ENCODE measurements at regions not wholly inside any gene's neighbourhood (a gene's known extent, or its start where the extent isn't known, plus 50 kb on each side); places are given as distances from the start of the nearest gene placed in this dataset.

DNA sequence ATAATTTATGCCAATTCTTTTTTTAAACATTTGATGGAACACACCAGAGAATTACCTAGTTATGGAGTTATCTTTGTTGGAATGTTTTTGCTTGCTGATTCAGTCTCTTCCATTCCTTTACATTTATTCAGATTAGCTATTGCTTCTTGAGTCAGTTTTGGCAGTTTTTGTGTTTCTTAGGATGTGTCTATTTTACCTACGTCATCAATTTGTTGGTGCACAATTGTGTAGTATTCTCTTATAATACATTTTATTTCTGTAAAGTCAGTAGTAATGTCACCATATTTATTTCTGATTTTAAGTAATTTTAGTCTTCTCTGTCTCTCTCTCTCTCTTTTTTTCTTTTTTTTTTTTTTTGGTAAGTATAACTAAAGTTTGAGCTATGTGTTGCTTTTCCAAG lies 929.5 kb upstream of the RAG2 start:
- TF ChIP-seq, protein P1, sequence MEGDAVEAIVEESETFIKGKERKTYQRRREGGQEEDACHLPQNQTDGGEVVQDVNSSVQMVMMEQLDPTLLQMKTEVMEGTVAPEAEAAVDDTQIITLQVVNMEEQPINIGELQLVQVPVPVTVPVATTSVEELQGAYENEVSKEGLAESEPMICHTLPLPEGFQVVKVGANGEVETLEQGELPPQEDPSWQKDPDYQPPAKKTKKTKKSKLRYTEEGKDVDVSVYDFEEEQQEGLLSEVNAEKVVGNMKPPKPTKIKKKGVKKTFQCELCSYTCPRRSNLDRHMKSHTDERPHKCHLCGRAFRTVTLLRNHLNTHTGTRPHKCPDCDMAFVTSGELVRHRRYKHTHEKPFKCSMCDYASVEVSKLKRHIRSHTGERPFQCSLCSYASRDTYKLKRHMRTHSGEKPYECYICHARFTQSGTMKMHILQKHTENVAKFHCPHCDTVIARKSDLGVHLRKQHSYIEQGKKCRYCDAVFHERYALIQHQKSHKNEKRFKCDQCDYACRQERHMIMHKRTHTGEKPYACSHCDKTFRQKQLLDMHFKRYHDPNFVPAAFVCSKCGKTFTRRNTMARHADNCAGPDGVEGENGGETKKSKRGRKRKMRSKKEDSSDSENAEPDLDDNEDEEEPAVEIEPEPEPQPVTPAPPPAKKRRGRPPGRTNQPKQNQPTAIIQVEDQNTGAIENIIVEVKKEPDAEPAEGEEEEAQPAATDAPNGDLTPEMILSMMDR (IDR thresholded peaks at IDR 0.05; ENCODE audit: low read depth, low read length): no peak
- Histone ChIP-seq H3K4me3 (no peak overlapping the region), H3K36me3 (no peaks in the 10 kb centered on the region), H3K9me3 (ENCODE audit: low read depth) (no peaks in the 10 kb centered on the region), H3K4me1 (ENCODE audit: low read depth) (no peaks in the 10 kb centered on the region), H3K27me3 (no peaks in the 10 kb centered on the region), H3K27ac (no peak overlapping the region)
- DNase-seq (ENCODE audit: low read depth in 1 of 2, low spot score in 1 of 2): no peak

DNA sequence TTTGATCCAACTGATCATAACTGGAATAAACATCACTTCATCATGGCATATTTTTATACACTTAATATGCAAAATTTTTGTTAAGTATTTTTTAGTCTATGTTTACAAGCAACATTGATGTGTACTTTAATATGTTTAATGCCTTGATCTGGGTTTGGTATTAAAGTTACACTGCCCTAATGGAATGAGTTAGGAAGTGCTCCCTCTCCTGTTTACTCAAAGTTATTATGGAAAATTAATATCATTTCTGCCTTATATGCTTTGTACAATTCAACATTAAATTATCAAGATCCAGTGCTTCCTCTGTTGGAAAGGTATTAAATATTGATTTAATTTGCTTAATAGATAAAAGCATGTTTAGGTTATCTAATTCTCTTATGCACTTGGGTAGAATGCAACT lies 927.3 kb upstream of the RAG2 start:
- DNase-seq (ENCODE audit: low read depth in 1 of 2, low spot score in 1 of 2): peak in 1 of 2 donors; percentile 36
- TF ChIP-seq, protein P1 (IDR thresholded peaks at IDR 0.05; ENCODE audit: low read depth, low read length): peak; percentile 40
- no peaks in the 10 kb centered on the region for H3K27me3 ChIP-seq
- no peak overlapping the region for H3K27ac ChIP-seq
- H3K9me3 ChIP-seq (ENCODE audit: low read depth): no peaks in the 10 kb centered on the region
- no peak overlapping the region for H3K4me3 ChIP-seq
- no peaks in the 10 kb centered on the region for H3K36me3 ChIP-seq
- no peaks in the 10 kb centered on the region for H3K4me1 ChIP-seq (ENCODE audit: low read depth)

DNA sequence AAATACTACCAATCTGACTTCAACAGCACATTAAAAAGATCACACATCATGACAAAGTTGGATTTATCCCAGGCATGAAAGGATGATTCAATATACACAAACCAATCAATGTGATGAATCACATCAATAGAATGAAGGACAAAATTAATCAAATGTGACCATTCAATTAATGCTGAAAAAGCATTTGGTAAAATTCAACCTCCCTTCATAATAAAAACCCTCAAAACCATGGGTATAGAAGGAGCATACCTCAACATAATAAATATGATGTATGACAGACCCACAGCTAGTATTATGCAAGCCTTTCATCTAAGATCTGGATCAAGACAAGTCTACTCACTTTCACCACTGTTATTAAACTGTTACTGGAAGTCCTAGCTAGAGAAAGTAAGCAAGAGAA lies 921.7 kb upstream of the RAG2 start:
- Histone ChIP-seq H3K9me3 (ENCODE audit: low read depth) (no peaks in the 10 kb centered on the region), H3K27ac (no peak overlapping the region), H3K36me3 (no peaks in the 10 kb centered on the region), H3K27me3 (no peaks in the 10 kb centered on the region), H3K4me3 (no peak overlapping the region), H3K4me1 (ENCODE audit: low read depth) (no peaks in the 10 kb centered on the region)
- no peak for DNase-seq (ENCODE audit: low read depth in 1 of 2, low spot score in 1 of 2)
- TF ChIP-seq, protein P1 (IDR thresholded peaks at IDR 0.05; ENCODE audit: low read depth, low read length): no peak

DNA sequence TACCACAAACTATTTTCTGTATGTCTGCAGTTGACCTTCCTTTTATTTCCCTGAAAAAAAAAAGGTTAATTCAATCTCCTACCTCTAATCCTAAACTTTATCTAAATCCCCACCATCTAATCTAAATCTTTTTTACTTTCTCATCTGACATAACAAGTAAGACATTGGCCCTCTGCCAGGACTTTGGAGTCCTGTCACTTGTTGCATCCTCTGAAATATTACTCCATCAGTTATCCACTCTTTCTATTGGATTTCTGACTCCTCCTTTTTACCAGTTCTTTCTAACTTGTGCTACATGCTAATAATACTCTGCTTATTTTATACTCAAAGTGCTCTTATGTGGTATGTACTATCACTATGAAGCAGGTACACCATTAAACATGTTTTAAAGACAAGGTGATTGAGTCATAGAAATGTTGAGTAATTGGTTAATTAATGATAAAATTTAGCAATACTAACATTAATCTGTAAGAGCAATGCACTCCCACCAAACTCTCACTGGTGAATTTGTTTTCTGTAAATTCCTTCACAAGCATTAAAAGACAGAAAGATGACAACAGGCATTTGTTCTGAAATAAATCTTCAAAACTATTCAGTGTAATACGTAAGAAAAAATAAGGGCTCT lies 914.2 kb upstream of the RAG2 start:
- TF ChIP-seq, protein P1 (IDR thresholded peaks at IDR 0.05; ENCODE audit: low read depth, low read length): no peak
- H3K9me3 ChIP-seq (ENCODE audit: low read depth): no peaks in the 10 kb centered on the region
- H3K4me1 ChIP-seq (ENCODE audit: low read depth): no peaks in the 10 kb centered on the region
- DNase-seq (ENCODE audit: low read depth in 1 of 2, low spot score in 1 of 2): peak in 1 of 2 donors; percentile 18
- H3K27me3 ChIP-seq: no peaks in the 10 kb centered on the region
- H3K27ac ChIP-seq: no peak overlapping the region
- no peak overlapping the region for H3K4me3 ChIP-seq
- no peaks in the 10 kb centered on the region for H3K36me3 ChIP-seq

DNA sequence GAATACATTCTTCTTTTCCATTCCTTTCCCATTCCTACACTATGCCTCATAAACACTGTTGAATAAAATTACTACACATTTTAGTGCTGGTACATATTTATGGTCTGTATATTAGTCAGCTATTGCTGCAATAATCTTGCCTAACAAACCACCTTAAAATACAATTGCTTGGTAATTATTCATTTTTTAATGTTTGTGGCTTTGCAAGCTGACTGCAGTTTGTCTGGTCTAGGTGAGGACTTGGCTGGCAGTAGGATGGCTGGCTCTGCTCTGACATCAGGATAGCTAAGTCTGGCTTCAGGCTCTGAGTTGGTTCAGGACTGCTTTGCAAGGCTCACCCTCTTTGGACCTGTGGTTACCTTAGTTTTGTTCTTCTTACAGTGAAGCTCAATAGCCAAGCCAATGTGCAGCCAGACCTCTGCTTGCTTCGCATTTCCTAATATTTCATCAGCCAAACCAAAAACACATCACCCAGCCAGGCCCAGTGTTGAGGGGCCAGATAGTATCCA lies 913.4 kb upstream of the RAG2 start:
- Histone ChIP-seq H3K4me1 (ENCODE audit: low read depth) (no peaks in the 10 kb centered on the region), H3K9me3 (ENCODE audit: low read depth) (no peaks in the 10 kb centered on the region), H3K27me3 (no peaks in the 10 kb centered on the region), H3K27ac (no peak overlapping the region), H3K4me3 (no peak overlapping the region), H3K36me3 (no peaks in the 10 kb centered on the region)
- DNase-seq (ENCODE audit: low read depth in 1 of 2, low spot score in 1 of 2): peak in 1 of 2 donors; percentile 69
- TF ChIP-seq, protein P1 (IDR thresholded peaks at IDR 0.05; ENCODE audit: low read depth, low read length): no peak
